ENCODE measurements at regions not wholly inside any gene's neighbourhood (a gene's known extent, or its start where the extent isn't known, plus 50 kb on each side); places are given as distances from the start of the nearest gene placed in this dataset.

GRCh38 chr9:7935681-7936080 is 136.1 kb upstream of the DMAC1 start:
- TF ChIP-seq POLR2A (IDR thresholded peaks at IDR 0.05): no peak
- no peak for TF ChIP-seq CTCF (IDR thresholded peaks at IDR 0.05)
- TF ChIP-seq POLR2AphosphoS5 (IDR thresholded peaks at IDR 0.05): no peak
- H3K4me3 ChIP-seq: no peak overlapping the region
- H3K9me3 ChIP-seq: no peaks in the 10 kb centered on the region
- H3K27ac ChIP-seq: no peak overlapping the region
- H3K36me3 ChIP-seq: no peaks in the 10 kb centered on the region
- DNase-seq (ENCODE audit: low spot score in 2 of 2): no peak
- no peaks in the 10 kb centered on the region for H3K27me3 ChIP-seq
- H3K4me1 ChIP-seq: no peaks in the 10 kb centered on the region
- intact Hi-C loops (cut with DNase I; ENCODE audit: low total_unique reads): loop anchor here (2.0 kb wide), 1 partner anchor 39 kb away; no protein-coding TSS in a partner anchor

GRCh38 chr9:7932767-7933166 is 133.2 kb upstream of the DMAC1 start:
- Histone ChIP-seq H3K4me1 (no peaks in the 10 kb centered on the region), H3K36me3 (no peaks in the 10 kb centered on the region), H3K27me3 (no peaks in the 10 kb centered on the region), H3K9me3 (no peaks in the 10 kb centered on the region), H3K27ac (no peak overlapping the region), H3K4me3 (no peak overlapping the region)
- no peak for TF ChIP-seq CTCF (IDR thresholded peaks at IDR 0.05)
- no peak for TF ChIP-seq POLR2A (IDR thresholded peaks at IDR 0.05)
- TF ChIP-seq POLR2AphosphoS5 (IDR thresholded peaks at IDR 0.05): no peak
- intact Hi-C loops (cut with DNase I; ENCODE audit: low total_unique reads): no loop called here
- DNase-seq (ENCODE audit: low spot score in 2 of 2): no peak

GRCh38 chr9:7930613-7931012 is 131.0 kb upstream of the DMAC1 start:
- Histone ChIP-seq H3K4me3 (no peak overlapping the region), H3K9me3 (no peaks in the 10 kb centered on the region), H3K36me3 (no peaks in the 10 kb centered on the region), H3K4me1 (no peaks in the 10 kb centered on the region), H3K27me3 (no peaks in the 10 kb centered on the region), H3K27ac (no peak overlapping the region)
- no peak for DNase-seq (ENCODE audit: low spot score in 2 of 2)
- no peak for TF ChIP-seq CTCF (IDR thresholded peaks at IDR 0.05)
- no peak for TF ChIP-seq POLR2A (IDR thresholded peaks at IDR 0.05)
- TF ChIP-seq POLR2AphosphoS5 (IDR thresholded peaks at IDR 0.05): no peak
- intact Hi-C loops (cut with DNase I; ENCODE audit: low total_unique reads): no loop called here

GRCh38 chr9:7921545-7922197 is 122.1 kb upstream of the DMAC1 start:
- H3K36me3 ChIP-seq: no peaks in the 10 kb centered on the region
- H3K9me3 ChIP-seq: no peaks in the 10 kb centered on the region
- no peak overlapping the region for H3K4me3 ChIP-seq
- intact Hi-C loops (cut with DNase I; ENCODE audit: low total_unique reads): no loop called here
- no peak overlapping the region for H3K27ac ChIP-seq
- H3K27me3 ChIP-seq: no peaks in the 10 kb centered on the region
- TF ChIP-seq CTCF (IDR thresholded peaks at IDR 0.05): no peak
- TF ChIP-seq POLR2A (IDR thresholded peaks at IDR 0.05): no peak
- TF ChIP-seq POLR2AphosphoS5 (IDR thresholded peaks at IDR 0.05): no peak
- H3K4me1 ChIP-seq: no peaks in the 10 kb centered on the region
- DNase-seq (ENCODE audit: low spot score in 2 of 2): no peak

- DNase-seq (ENCODE audit: low spot score in 2 of 2): no peak
- TF ChIP-seq POLR2A (IDR thresholded peaks at IDR 0.05) (no peak), CTCF (IDR thresholded peaks at IDR 0.05) (no peak), POLR2AphosphoS5 (IDR thresholded peaks at IDR 0.05) (no peak)
- Histone ChIP-seq H3K4me1 (no peaks in the 10 kb centered on the region), H3K4me3 (no peak overlapping the region), H3K9me3 (no peaks in the 10 kb centered on the region), H3K36me3 (no peaks in the 10 kb centered on the region), H3K27me3 (no peaks in the 10 kb centered on the region), H3K27ac (no peak overlapping the region)
- intact Hi-C loops (cut with DNase I; ENCODE audit: low total_unique reads): no loop called here
These were observed 112.5 kb upstream of the DMAC1 start for GRCh38 chr9:7912037-7912535.
